SU-DHL-6 (cell line): ENCODE measurements at regions not wholly inside any gene's neighbourhood (a gene's known extent, or its start where the extent isn't known, plus 50 kb on each side); places are given as distances from the start of the nearest gene placed in this dataset.

Experiments
- EZH2phosphoT487 ChIP-seq: fragments of 200-600 bp; sonication (generic), shearing (Covaris generic); conservative IDR thresholded peaks from 2 replicates; pipeline ENCODE4 v1.6.1; 2018; ENCODE audit warnings: mild to moderate bottlenecking, antibody characterized with exemption, low read length, moderate library complexity, mixed read lengths
- TF ChIP-seq, protein P1 (sequence below): fragments of 200-600 bp; sonication (generic); IDR thresholded peaks from one replicate; pipeline ENCODE4 v1.5.1; 2017; ENCODE audit warnings: antibody characterized with exemption, mild to moderate bottlenecking, low read length, moderate library complexity; ENCODE audit not compliant: insufficient read depth, poor library complexity, severe bottlenecking

DNA sequence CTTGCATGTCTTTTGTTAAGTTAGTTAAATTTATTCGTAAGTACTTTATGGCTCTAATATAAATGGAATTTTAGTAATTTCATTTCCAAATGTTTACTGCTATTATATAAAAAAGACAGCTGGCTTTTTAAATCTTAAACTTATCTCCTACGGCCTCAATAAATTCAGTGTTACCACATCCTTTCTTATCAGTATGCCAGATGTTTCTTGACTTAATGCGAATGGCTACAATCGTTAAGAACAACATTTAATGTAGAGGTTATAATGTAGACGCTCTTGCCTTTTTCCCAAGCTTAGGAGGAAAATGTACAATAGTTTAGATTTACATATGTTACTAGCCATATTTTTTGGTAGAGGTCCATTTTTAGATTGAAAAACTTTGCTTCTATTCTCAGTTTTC, 659.4 kb downstream of the TENT5A start:
- TF ChIP-seq, protein P1, sequence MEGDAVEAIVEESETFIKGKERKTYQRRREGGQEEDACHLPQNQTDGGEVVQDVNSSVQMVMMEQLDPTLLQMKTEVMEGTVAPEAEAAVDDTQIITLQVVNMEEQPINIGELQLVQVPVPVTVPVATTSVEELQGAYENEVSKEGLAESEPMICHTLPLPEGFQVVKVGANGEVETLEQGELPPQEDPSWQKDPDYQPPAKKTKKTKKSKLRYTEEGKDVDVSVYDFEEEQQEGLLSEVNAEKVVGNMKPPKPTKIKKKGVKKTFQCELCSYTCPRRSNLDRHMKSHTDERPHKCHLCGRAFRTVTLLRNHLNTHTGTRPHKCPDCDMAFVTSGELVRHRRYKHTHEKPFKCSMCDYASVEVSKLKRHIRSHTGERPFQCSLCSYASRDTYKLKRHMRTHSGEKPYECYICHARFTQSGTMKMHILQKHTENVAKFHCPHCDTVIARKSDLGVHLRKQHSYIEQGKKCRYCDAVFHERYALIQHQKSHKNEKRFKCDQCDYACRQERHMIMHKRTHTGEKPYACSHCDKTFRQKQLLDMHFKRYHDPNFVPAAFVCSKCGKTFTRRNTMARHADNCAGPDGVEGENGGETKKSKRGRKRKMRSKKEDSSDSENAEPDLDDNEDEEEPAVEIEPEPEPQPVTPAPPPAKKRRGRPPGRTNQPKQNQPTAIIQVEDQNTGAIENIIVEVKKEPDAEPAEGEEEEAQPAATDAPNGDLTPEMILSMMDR: no peak
- no peak for TF ChIP-seq EZH2phosphoT487
